RWPE1 (cell line): ENCODE measurements at regions not wholly inside any gene's neighbourhood (a gene's known extent, or its start where the extent isn't known, plus 50 kb on each side); places are given as distances from the start of the nearest gene placed in this dataset.

ENCODE experiments used
- CTCF ChIA-PET: fragments of 350-600 bp; sonication (Branson Sonifier 250); formaldehyde crosslinking; extraction: SDS; loops from one replicate; lab custom pipeline; 2021; lab: Yijun Ruan, JAX
- POLR2A ChIA-PET: fragments of 400-600 bp; formaldehyde crosslinking; extraction: SDS; loops from one replicate; lab custom pipeline; 2020; ENCODE audit warnings: antibody characterized with exemption; ENCODE audit not compliant: low non-redundant PET; lab: Yijun Ruan, JAX
- DNase-seq: peaks from one replicate; pipeline ENCODE4 v3.0.0; 2012; ENCODE audit warnings: low spot score
- H3K27ac ChIP-seq: fragments of 450-650 bp; 2 replicates; pipeline ENCODE4 v1.5.1; 2017
- CTCF ChIP-seq: fragments of 450-650 bp; conservative IDR thresholded peaks from 2 replicates; pipeline ENCODE4 v1.5.1; 2017; ENCODE audit warnings: low read depth, mild to moderate bottlenecking

GRCh38 chr10:124264711-124265390, 153.9 kb downstream of the OAT start:
- CTCF ChIA-PET: no interaction called here
- no peak for DNase-seq
- H3K27ac ChIP-seq: no peak overlapping the region
- POLR2A ChIA-PET: no interaction called here
- no peak for TF ChIP-seq CTCF

GRCh38 chr10:124264271-124264670, 154.5 kb downstream of the OAT start:
- CTCF ChIA-PET: no interaction called here
- no peak for TF ChIP-seq CTCF

GRCh38 chr10:124263726-124264125, 155.0 kb downstream of the OAT start:
- ChIA-PET CTCF (no interaction called here), POLR2A (no interaction called here)

More at GRCh38 chr10:124264271-124264670, 154.5 kb downstream of the OAT start:
- H3K27ac ChIP-seq: no peak overlapping the region
- POLR2A ChIA-PET: no interaction called here
- no peak for DNase-seq

GRCh38 chr10:124262971-124263370, 155.8 kb downstream of the OAT start:
- no peak for DNase-seq
- CTCF ChIA-PET: no interaction called here
- no peak for TF ChIP-seq CTCF
- POLR2A ChIA-PET: no interaction called here
- H3K27ac ChIP-seq: no peak overlapping the region

More at GRCh38 chr10:124263726-124264125, 155.0 kb downstream of the OAT start:
- H3K27ac ChIP-seq: no peak overlapping the region
- DNase-seq: no peak
- no peak for TF ChIP-seq CTCF

- CTCF ChIA-PET: no interaction called here
These were observed 156.4 kb downstream of the OAT start for GRCh38 chr10:124262234-124262865.

More at GRCh38 chr10:124262234-124262865, 156.4 kb downstream of the OAT start:
- no peak overlapping the region for H3K27ac ChIP-seq
- no peak for TF ChIP-seq CTCF
- POLR2A ChIA-PET: no interaction called here
- no peak for DNase-seq
